NCI-H2227 (cell line): ENCODE measurements at regions not wholly inside any gene's neighbourhood (a gene's known extent, or its start where the extent isn't known, plus 50 kb on each side); places are given as distances from the start of the nearest gene placed in this dataset.

Experiments used
- DNase-seq: peaks from one replicate; lab custom pipeline; 2025; ENCODE audit not compliant: unreplicated experiment; lab: John Stamatoyannopoulos, UW

- DNase-seq = no peak
Measured at GRCh38 chr1:209430107-209430506, 153.4 kb upstream of the CAMK1G start.

- no peak for DNase-seq
Measured at GRCh38 chr1:209430821-209431259, 152.7 kb upstream of the CAMK1G start.

- DNase-seq = no peak
Measured at GRCh38 chr1:209431402-209431801, 152.1 kb upstream of the CAMK1G start.

GRCh38 chr1:209431813-209432442 is 151.6 kb upstream of the CAMK1G start:
- DNase-seq = no peak

DNA sequence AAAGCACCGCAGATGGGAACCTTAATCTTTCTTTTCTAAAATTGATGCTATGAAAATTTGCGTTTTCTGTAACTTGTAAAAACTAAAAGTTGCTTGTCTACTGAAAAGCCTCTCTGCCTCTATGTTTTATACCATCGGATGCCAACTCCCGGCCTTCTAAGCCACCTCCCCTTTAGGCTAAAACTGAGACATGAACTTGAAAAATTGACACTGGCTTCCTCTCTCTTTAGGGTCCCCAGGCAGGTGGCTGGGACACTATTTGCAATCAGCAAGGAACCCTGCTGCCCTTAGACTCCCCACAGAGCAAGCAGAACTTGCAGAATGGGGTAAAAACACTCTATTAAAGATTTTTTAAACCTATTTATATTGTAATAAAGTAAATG is 151.1 kb upstream of the CAMK1G start:
- DNase-seq = no peak

DNA sequence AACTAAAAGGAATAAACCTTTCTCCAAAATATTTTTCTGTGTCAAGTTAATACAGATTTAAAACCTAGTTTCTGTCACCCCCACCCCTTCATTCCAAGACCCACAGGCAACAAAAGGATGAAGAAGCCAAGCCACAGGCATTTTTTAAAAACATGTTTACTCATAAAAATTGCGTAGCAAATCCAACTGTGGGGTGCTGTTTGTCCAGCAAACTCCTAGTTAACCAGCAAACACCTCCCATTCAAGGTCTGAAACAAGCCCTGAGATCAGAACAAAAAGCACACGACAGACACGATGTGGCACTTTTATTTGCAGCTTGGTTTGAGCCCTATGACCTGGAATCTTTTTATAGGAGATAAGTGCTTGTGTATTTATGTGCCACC is 149.9 kb upstream of the CAMK1G start:
- DNase-seq = no peak

DNA sequence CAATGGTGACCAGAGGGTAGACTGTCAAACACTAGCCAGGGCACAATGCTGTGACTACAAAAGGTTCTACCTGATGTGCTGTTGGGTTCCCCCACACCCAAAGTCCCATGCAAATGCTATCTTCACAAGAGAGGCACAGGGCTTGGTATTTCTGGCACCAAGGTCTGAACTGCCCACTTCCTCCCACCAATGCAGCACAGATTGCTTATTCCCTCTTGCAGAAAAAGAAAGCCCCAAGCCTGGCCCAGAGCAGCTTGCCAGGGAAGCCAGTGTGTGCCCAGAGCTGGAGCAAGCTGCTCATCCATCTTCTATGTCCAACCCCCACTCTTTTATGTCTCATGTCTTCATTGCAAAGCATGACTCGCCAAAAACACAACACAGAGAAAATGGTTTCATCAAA is 149.4 kb upstream of the CAMK1G start:
- DNase-seq = no peak

- no peak for DNase-seq
Measured at GRCh38 chr1:209434631-209435217, 148.8 kb upstream of the CAMK1G start.

DNA sequence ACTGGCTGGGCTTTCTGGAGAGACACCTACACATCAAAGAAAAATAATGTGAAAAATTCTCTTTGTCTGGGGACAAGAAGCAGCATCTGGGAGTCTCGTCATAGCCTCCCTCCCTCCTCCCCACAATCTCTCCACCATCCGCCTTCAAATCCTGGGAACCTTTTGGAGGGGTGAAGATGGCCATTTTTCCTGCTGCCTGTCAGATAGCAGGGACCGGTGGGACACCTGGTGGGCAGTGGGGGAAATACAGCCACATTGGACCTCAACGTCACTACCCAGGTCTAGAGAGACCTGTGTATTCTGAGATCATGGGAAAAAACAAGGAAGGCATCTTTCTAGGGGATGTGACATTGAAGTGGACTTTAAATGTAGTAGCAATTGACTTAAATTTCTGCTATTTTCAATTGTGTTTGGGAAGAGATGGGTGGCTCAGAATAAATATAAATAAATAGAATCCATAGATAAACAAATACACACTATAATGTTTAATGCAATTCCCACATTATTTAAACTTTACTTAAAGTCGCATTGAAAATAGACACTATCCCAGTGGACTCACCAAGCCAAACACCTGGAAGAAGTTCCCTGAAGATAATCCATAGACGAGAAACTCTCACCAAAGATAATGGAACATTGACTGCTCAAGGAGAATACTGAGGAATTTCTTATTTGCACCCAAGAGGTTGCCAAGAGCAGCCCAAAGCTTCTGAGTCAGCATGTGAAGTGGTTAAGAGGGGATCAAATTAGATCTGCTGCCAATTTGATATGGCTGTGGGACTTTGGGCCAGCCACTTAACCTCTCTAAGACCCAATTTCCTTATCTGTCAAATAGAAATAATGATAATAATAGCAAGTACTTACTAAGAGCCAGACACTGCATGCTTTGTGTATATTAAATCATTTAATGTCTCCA is 147.6 kb upstream of the CAMK1G start:
- DNase-seq = peak; percentile 91

- no peak for DNase-seq
Measured at GRCh38 chr1:209439828-209440227, 143.7 kb upstream of the CAMK1G start.

- no peak for DNase-seq
Measured at GRCh38 chr1:209443361-209443931, 140.1 kb upstream of the CAMK1G start.

DNA sequence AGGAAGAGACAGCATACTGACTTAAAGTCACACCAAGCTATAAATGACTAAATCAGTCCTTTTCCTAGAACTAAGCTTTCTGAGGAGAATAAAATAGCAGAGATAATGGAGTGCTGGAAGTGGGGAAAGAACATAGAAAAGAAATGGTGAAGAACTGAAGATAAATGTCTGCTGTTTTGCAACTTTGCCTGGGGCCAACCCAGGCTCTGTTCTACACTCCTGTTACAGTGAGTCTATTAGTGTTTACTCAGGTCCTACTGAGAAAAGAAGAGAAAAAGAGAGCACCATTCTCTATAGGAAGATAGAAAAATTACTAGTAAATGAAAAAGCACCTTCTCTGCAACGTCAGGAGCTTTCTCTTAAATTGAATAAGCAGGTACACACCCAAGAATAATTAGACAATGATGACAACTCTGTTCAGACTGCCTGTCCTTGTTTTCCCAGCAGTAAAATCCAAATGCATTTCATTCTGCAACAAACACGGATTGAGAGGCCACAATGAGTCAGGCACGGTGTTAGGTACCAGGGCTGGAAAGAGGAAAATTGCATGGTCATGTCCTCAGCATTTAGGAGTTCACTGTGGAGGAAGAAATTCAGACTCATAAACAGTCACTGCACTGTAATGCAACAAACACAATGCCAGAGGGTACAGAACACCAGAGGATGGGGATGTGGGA is 139.4 kb upstream of the CAMK1G start:
- DNase-seq = no peak

DNA sequence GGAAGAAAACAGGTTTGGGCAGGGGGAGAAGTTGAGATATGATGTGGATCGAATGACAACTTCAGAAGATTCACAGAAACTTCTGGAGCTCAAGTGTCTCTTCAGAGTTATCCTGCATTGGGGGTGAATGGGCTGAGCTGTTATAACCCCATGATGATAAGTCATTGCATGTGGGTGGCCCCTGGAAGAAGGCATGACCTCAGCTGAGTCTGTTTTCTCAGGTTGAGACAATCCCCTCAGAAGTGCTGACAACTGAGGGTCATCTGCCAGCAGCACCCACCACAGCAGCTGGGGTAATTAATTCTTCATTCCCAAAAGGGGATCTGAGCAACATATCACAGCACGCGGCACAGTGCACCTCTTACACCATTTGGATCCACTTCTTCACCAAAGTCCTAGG is 138.6 kb upstream of the CAMK1G start:
- no peak for DNase-seq

DNA sequence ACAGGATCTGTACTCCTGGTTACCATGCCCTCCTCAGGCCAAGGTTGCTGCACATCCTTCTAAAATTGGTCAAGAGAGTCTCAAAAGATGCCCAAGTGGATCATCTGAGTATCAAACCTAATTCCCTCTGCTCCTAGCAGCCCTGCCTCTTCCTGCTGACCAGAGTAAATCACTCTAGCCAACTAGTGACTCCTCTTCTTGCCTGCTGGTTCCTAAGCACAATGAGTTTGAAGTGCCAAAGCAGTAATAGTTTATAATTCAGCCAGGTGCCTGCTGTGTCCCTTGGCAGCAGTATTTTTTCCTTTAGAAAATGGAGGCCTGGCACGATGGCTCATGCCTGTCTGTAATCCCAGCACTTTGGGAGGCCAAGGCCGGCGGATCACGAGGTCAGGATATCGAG is 137.9 kb upstream of the CAMK1G start:
- no peak for DNase-seq

GRCh38 chr1:209446356-209446755 is 137.2 kb upstream of the CAMK1G start:
- DNase-seq = no peak

GRCh38 chr1:209454340-209454994 is 129.0 kb upstream of the CAMK1G start:
- DNase-seq = no peak

- no peak for DNase-seq
Measured at GRCh38 chr1:209455145-209455544, 128.4 kb upstream of the CAMK1G start.

- DNase-seq = peak; percentile 7
Measured at GRCh38 chr1:209455661-209456358, 127.7 kb upstream of the CAMK1G start.

DNA sequence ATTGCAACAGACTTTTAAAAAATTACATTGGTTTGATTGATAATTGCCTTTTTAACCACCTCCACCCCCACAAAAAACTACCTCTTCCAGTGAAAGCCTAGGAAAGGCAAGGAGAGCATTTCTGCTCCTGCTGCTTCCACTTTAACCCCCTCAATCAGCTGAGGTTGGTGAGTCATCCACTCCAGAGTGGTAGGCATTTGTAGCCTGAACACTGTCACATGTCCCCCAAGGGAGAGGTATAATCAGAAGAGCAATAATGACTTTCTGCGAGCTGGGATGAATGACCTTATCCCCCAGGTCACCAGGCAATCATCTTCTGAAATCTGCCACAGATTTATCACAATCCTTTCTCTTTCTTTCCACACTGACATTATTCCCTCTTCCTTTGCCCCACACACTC is 126.6 kb upstream of the CAMK1G start:
- DNase-seq = peak; percentile 64
